HAP-1 (cell line): ENCODE measurements at regions not wholly inside any gene's neighbourhood (a gene's known extent, or its start where the extent isn't known, plus 50 kb on each side); places are given as distances from the start of the nearest gene placed in this dataset.
"Not testable (repeated sequence)": the region's sequence is repeated elsewhere in the genome, so short reads cannot be mapped to it uniquely, and the experiment has no call there.

Experiments
- DNase-seq, 2 experiments: peaks; one replicate each; pipeline ENCODE4 v3.0.0-alpha.2; 2016 to 2020; ENCODE audit warnings: low spot score in 2 of 2
- H3K27me3 ChIP-seq: fragments of 250-450 bp; sonication (Bioruptor Pico); 2 replicates; pipeline ENCODE4 v1.5.1; 2020; ENCODE audit warnings: low read depth, mild to moderate bottlenecking, moderate library complexity
- H3K36me3 ChIP-seq: fragments of 250-450 bp; sonication (Bioruptor Pico); replicated peaks from 2 replicates; pipeline ENCODE4 v1.5.1; 2020; ENCODE audit warnings: mild to moderate bottlenecking
- H3K4me1 ChIP-seq: fragments of 250-450 bp; sonication (Bioruptor Pico); 2 replicates; pipeline ENCODE4 v1.5.1; 2020; ENCODE audit warnings: mild to moderate bottlenecking
- H3K4me3 ChIP-seq: fragments of 250-450 bp; sonication (Bioruptor Pico); 2 replicates; pipeline ENCODE4 v1.5.1; 2020; ENCODE audit warnings: mild to moderate bottlenecking, moderate library complexity
- H3K9me3 ChIP-seq: fragments of 250-450 bp; sonication (Bioruptor Pico); 2 replicates; pipeline ENCODE4 v1.5.1; 2020; ENCODE audit warnings: mild to moderate bottlenecking, moderate library complexity
- in situ Hi-C: fragments of 300-500 bp; cut with MboI; formaldehyde crosslinking; loops from 3 replicates; pipeline ENCODE4 v1.14.3; 2020; ENCODE audit warnings: low sequenced_read_pairs, inconsistent platforms, mixed read lengths

DNA sequence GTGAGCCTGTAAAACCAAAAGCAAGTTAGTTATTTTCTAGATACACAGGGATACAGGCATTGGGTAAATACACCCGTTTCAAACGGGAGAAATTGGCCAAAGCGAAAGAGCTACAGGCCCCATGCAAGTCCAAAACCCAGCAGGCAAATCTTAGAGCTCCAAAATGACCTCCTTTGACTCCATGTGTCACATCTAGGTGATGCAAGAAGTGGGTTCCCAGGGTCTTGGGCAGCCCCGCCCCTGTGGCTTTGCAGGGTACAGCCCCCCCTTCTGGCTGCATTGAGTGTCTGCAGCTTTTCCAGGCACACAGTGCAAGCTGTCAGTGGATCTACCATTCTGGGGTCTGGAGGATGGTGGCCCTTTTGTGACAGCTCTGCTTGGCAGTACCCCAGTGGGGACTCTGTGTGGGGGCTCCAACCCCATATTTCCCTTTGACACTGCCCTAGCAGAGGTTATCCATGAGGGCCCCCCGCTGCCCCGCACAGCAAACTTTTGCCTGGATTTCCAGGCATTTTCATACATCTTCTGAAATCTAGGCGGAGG is 1367.6 kb downstream of the CDH12 start:
- in situ Hi-C loops, H3K9me3 ChIP-seq, H3K4me3 ChIP-seq, H3K27me3 ChIP-seq, H3K36me3 ChIP-seq, H3K4me1 ChIP-seq: not testable (repeated sequence)
- peak in 1 of 2 experiments; percentile 13 for DNase-seq

DNA sequence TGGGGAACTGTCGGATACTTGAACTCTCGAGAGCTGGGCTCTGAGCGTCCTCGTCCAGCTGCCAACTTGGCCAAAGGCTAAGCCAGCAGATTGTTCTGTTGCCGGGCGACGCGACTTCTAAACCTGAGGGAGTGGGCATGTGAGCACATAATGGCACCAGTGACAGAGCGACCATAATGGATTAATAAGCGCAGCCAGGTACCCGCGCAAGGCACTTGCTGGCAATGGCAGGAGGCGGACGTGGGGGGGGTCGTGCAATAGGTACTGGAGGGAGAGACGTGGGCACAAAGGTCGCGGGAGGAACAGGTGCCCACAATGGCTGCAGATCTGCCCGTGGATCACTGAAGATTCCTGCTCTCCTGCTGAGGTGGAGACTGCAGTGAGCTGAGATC is 1368.7 kb downstream of the CDH12 start:
- DNase-seq, H3K4me1 ChIP-seq, in situ Hi-C loops, H3K4me3 ChIP-seq, H3K36me3 ChIP-seq, H3K9me3 ChIP-seq, H3K27me3 ChIP-seq: not testable (repeated sequence)

DNA sequence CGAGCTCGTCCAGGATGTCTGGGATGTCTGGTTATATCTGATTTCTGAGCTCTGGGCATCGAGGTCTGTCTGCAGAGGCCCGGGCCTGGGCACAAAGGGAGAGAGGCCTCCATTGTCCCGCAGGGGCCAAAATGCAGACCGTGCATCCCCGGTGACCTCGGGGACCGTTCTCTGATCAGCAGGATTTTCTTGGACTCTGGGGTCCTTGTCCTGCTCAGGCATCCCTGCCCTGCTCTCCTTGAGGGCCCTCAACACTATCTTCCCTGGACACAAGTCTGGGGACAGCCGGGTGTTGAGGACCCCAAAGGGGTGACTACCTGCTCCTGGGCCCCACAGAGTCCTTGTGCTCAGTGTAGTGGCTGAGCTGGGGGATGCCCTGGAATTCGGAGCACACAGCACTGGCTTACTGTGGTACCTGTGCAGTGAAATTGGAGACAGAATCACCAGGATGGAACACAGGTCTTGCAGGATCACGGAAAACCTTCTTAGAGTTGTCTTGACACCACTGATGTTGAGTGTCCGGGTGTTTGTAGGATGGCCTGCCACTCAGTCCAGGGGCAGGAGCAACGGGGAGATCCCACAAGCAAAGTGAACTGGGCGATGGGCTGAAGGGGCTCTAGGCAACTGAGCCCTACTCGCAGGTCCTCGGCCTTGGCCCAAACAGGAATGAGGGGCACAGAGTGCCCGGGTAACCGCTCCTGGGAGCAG is 1369.2 kb downstream of the CDH12 start:
- H3K27me3 ChIP-seq, in situ Hi-C loops, DNase-seq, H3K4me1 ChIP-seq, H3K36me3 ChIP-seq, H3K9me3 ChIP-seq, H3K4me3 ChIP-seq: not testable (repeated sequence)

DNA sequence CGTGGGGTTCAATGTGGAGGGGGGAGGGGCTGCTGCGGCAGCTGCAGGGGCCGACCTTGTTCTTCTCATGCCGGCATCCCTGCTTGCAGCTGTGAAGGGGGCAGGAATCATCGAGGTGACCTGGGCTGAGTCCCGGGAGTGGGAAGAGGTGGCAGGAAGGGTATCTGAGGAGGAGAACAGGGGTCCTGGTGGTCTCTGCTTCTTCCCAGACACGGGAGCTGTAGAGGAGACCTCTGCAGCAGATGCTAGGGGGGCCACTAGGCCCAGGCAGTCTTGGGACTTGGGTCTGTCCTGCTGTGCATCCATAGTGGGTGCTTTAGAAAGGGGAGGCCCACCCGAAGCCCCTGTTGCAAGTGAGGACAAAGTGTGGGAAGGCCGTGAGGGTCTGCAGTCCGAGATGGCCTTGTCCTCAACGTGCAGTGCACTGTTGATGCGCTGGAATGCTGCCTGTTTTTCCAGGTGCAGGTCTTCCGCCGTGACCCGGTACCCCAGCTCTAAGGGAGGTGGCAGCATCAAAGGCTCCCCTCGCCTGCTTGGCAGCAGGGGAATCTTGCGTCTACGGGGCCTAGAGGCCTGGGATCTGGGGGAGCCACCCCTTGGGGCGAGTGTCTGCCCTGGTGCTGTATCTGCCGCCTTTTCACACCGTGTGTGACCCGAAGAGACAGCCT is 1370.0 kb downstream of the CDH12 start:
- H3K27me3 ChIP-seq, H3K36me3 ChIP-seq, H3K4me1 ChIP-seq, in situ Hi-C loops, H3K9me3 ChIP-seq, DNase-seq, H3K4me3 ChIP-seq: not testable (repeated sequence)

DNA sequence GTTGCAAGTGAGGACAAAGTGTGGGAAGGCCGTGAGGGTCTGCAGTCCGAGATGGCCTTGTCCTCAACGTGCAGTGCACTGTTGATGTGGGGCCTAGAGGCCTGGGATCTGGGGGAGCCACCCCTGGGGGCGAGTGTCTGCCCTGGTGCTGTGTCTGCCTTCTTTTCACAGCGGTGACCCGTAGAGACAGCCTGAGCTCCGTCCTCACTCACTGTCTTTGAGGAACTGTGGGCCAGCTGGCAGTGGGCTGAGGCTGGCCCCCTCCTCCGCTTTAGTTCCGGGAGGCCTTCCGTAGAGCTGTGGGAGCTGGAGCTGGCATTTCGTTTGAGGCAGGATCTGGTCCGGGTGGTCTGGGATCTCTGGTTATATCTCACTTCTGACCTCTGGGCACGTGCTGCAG is 1370.6 kb downstream of the CDH12 start:
- H3K36me3 ChIP-seq, in situ Hi-C loops: not testable (repeated sequence)

DNA sequence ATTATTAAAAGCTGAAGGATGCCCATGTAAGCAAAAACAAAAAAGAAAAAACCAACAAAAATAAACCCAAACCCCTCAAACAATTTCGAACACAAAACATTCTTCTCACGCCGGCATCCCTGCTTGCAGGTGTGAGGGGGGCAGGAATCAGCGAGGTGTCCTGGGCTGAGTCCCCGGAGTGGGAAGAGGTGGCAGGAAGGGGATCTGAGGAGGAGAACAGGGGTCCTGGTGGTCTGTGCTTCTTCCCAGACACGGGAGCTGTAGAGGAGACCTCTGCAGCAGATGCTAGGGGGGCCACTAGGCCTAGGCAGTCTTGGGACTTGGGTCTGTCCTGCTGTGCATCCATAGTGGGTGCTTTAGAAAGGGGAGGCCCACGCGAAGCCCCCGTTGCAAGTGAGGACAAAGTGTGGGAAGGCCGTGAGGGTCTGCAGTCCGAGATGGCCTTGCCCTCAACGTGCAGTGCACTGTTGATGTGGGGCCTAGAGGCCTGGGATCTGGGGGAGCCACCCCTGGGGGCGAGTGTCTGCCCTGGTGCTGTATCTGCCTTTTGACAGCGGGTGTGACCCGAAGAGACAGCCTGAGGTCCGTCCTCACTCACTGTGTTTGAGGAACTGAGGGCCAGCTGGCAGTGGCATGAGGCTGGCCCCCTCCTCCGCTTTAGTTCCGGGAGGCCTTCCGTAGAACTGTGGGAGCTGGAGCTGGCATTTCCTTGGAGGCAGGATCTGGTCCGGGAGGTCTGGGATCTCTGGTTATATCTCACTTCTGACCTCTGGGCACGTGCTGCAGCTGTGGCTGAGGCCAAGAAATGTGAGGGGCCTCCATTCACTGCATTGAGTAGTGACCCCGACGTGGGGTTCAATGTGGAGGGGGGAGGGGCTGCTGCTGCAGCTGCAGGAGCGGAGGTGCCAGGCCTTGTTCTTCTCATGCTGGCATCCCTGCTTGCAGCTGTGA is 1371.5 kb downstream of the CDH12 start:
- H3K4me3 ChIP-seq, H3K4me1 ChIP-seq, in situ Hi-C loops, DNase-seq, H3K27me3 ChIP-seq, H3K9me3 ChIP-seq, H3K36me3 ChIP-seq: not testable (repeated sequence)

More for the DNA sequence above, 1370.6 kb downstream of the CDH12 start:
- not testable (repeated sequence) for DNase-seq, H3K4me3 ChIP-seq, H3K9me3 ChIP-seq, H3K27me3 ChIP-seq, H3K4me1 ChIP-seq

DNA sequence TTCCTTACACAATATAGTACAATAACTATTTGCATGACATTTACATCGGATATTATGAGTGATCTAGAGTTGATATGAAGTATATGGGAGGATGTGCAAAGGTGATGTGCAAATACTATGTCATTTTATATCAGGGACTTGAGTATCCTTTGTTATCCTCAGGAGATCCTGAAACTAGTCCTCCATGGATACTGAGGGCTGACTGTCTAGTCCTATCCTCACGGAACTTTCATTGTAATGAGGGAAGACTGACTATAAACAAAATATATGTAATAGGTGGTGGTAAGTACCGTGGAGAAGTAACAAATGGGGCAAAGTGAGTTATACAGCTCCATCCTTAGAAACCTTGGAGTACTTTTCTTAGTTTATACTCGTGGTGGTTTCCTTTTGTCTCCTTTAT is 1373.1 kb downstream of the CDH12 start:
- H3K4me1 ChIP-seq, H3K4me3 ChIP-seq, H3K27me3 ChIP-seq, H3K36me3 ChIP-seq, DNase-seq, in situ Hi-C loops, H3K9me3 ChIP-seq: not testable (repeated sequence)

DNA sequence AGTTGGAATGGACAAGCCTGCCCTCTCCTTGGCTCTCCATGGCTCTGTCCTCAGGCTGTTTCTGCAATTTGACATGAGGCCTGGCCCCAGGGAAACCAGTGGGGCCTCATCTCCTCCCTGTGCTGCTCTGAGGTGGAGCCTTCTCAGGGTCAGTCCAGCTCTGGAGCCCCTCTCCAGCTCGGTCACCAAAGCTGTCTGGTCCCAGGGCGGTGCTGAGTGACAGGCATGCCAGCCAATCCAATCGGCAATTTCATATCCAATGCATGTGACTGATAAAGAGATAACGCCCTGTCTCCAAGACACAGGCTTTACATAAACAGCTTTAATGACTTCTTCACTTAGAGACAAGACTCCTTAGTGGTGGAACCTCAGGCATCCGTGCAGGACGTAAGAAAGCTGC is 1379.2 kb downstream of the CDH12 start:
- H3K4me1 ChIP-seq, H3K9me3 ChIP-seq, H3K36me3 ChIP-seq, H3K27me3 ChIP-seq, H3K4me3 ChIP-seq, in situ Hi-C loops: not testable (repeated sequence)
- DNase-seq: peak in 1 of 2 experiments; percentile 15

DNA sequence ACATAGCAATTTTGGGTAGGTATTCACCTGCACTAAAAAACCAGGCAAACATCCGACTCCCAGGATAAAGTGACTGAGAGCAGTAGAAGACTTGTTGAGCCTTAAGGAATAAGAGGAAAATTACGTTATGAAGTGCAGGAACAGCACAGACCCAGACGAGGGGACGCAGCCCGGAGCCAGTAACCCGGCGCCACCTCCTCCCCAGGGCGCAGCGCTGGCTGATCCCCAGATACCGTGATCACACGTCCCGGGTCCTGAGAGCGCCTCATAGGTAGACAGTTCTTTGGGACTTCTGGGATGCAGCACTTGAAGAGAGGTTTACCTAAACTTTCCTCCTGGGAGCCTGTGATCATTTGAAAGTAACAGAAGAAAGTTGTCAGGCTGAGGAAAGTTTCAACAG is 1379.7 kb downstream of the CDH12 start:
- H3K4me1 ChIP-seq, H3K27me3 ChIP-seq, H3K4me3 ChIP-seq, H3K36me3 ChIP-seq, DNase-seq, in situ Hi-C loops, H3K9me3 ChIP-seq: not testable (repeated sequence)

DNA sequence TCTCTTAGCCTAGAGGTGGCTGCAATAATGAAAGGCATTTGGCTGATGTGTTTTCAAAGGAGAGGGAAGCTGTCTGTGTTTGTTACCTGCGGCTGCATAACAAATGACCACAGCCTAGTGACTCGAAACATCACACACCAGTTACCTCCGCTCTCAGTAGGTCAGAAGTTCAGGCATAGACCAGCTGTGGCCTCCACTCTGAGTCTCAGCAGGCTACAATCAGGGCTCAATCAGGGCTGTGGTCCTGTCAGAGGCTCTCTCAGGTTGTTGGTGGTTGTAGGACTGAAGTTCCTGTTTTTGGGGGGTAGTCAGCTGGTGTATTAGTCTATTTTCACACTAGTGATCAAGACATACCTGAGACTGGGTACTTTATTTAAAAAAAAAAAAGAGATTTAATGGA is 1381.5 kb downstream of the CDH12 start:
- H3K9me3 ChIP-seq, DNase-seq, H3K36me3 ChIP-seq, in situ Hi-C loops, H3K27me3 ChIP-seq, H3K4me3 ChIP-seq, H3K4me1 ChIP-seq: not testable (repeated sequence)

DNA sequence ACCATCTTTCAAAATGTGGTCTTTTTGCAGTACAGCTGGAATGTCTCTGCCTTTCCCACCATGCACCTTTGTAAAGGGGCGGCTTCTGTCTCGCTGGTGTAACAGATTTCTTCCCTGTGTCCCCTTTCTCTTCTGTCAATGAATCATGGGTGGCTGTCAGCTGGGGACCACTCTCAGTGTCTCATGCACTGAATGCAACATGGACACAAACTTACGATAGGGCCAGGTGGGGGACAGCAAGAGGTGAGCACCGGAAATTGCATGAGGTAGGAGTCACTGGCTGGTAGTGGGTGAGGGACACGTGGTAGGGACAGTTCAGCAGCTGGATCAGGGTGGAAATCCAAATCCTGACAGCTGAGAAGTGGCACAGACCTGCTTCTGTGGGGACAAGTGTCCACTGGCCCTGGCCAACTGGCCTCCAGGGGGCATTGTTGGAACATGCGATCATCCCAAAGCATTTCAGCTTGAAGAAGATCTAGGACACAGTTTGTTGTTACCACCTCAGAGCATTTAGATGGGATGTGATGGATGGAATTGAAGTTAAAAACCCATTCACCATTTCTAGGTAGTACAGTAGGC is 1383.5 kb downstream of the CDH12 start:
- H3K4me1 ChIP-seq, H3K27me3 ChIP-seq, H3K9me3 ChIP-seq, in situ Hi-C loops, H3K36me3 ChIP-seq, H3K4me3 ChIP-seq: not testable (repeated sequence)
- DNase-seq: peak in 1 of 2 experiments; percentile 51

DNA sequence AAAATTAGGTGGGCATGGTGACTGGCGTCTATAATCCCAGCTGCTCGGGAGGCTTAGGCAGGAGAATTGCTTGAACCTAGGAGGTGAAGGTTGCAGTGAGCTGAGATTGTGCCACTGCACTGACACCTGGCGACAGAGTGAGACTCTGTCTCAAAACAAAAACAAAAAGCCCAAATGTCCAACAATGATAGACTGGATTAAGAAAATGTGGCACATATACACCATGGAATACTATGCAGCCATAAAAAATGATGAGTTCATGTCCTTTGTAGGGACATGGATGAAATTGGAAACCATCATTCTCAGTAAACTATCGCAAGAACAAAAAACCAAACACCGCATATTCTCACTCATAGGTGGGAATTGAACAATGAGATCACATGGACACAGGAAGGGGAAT is 1385.6 kb downstream of the CDH12 start:
- H3K4me3 ChIP-seq, H3K27me3 ChIP-seq, H3K9me3 ChIP-seq, in situ Hi-C loops, H3K4me1 ChIP-seq, H3K36me3 ChIP-seq, DNase-seq: not testable (repeated sequence)

DNA sequence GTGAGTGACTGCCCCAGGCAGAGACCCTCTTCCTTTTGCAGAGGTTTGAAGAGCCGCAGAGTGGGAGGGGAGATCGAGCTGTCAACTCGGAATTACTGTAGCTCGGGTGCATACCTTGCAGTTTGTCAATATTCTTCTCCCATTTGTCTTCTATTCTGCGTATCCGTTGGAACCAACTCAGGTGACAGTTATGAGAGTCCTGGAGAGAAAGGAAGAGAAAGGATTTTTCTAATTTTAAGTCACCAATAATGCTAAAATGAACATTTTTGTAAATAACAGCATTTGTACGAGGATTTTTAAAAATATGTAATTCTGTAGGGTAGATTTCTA is 1393.4 kb downstream of the CDH12 start:
- DNase-seq: not testable (repeated sequence)

DNA sequence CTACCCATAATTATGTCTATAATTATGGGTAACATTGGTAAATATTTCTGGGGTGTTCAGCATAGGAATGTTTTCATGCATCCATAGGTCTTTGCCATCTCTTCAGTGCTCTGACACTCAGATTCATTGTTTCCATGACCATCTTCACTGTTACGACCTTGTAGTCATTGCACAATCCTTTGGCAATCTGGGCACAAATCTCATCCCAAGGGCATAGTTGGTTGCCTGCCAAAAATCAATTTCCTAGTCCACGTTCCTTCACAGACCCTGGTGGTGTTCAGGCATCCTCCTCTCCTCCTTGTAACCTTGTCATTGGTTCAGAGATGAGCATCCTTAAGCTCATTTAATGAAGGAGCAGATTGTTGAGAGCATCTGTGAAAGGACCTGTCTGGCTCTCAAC is 1400.7 kb downstream of the CDH12 start:
- in situ Hi-C loops: no loop called here
- no peaks in the 10 kb centered on the region for H3K4me1 ChIP-seq

More for the DNA sequence above, 1393.4 kb downstream of the CDH12 start:
- H3K4me3 ChIP-seq: peak overlapping the region; percentile 79
- H3K27me3 ChIP-seq, in situ Hi-C loops, H3K36me3 ChIP-seq, H3K4me1 ChIP-seq, H3K9me3 ChIP-seq: not testable (repeated sequence)

More for the DNA sequence above, 1400.7 kb downstream of the CDH12 start:
- no peak for DNase-seq
- Histone ChIP-seq H3K27me3 (no peaks in the 10 kb centered on the region), H3K4me3 (no peak overlapping the region), H3K36me3 (no peaks in the 10 kb centered on the region), H3K9me3 (no peaks in the 10 kb centered on the region)
